HepG2 (cell line): ENCODE measurements at regions not wholly inside any gene's neighbourhood (a gene's known extent, or its start where the extent isn't known, plus 50 kb on each side); places are given as distances from the start of the nearest gene placed in this dataset.

Experiments used
- ATAC-seq: fragments of 200-7000 bp; cut with Tn5 transposase; 3 replicates; pipeline ENCODE4 v1.9.1; 2020; ENCODE audit warnings: mild to moderate bottlenecking, moderate library complexity
- BruUV-seq: library from RNA; stranded (reverse); fragments of 400-500 nt; replicated peaks from 2 replicates; lab custom pipeline; 2021; lab: Mats Ljungman, UMichigan
- CTCF ChIA-PET: fragments of 300-600 bp; formaldehyde crosslinking; extraction: SDS; loops from one replicate; lab custom pipeline; 2021; ENCODE audit warnings: low total read pairs, inconsistent platforms, low intra/inter-chr PET ratio; lab: Yijun Ruan, JAX
- POLR2A ChIA-PET: fragments of 350-600 bp; sonication (Branson Sonifier 250); formaldehyde crosslinking; loops from one replicate; lab custom pipeline; 2020; ENCODE audit warnings: antibody characterized with exemption, inconsistent platforms; lab: Yijun Ruan, JAX
- DNase-seq: peaks from one replicate; pipeline ENCODE4 v3.0.0-alpha.2; 2015; ENCODE audit warnings: low spot score
- FAIRE-seq: peaks from 3 replicates; lab custom pipeline; 2011; peaks lifted over from hg19 to GRCh38; lab: Jason Lieb, UNC
- H2AFZ ChIP-seq: one replicate; pipeline ENCODE4 v1.6.1; 2011; ENCODE audit warnings: low read length, inconsistent platforms
- H3K27ac ChIP-seq: fragments of 300-600 bp; 3 replicates; pipeline ENCODE4 v1.8.0; 2011; ENCODE audit warnings: mixed run types, mild to moderate bottlenecking, mixed read lengths, low read length, inconsistent platforms; ENCODE audit not compliant: insufficient read depth; ENCODE audit errors: extremely low read length
- H3K27me3 ChIP-seq, 2 experiments: fragments of 200-600 bp in 1 of 2; 2 replicates in 1 of 2; 3 replicates in 1 of 2; pipeline versions ENCODE4 v1.6.0 to v1.8.0; 2011; ENCODE audit warnings: low read length in 2 of 2, mild to moderate bottlenecking in 2 of 2, moderate library complexity in 2 of 2, inconsistent platforms in 1 of 2; ENCODE audit not compliant: insufficient read depth in 2 of 2, control insufficient read depth in 1 of 2
- H3K36me3 ChIP-seq, 2 experiments: fragments of 200-600 bp in 1 of 2; replicated peaks in 1 of 2; 2 replicates in 1 of 2; 3 replicates in 1 of 2; pipeline versions ENCODE4 v1.5.1 to v1.8.0; 2011; ENCODE audit warnings: low read length in 2 of 2, inconsistent platforms in 1 of 2; ENCODE audit not compliant: insufficient read depth in 2 of 2, control insufficient read depth in 1 of 2
- H3K4me1 ChIP-seq: 2 replicates; pipeline ENCODE4 v1.5.1; 2012; ENCODE audit warnings: low read length, inconsistent platforms; ENCODE audit not compliant: insufficient read depth
- H3K4me2 ChIP-seq: 2 replicates; pipeline ENCODE4 v1.6.0; 2011; ENCODE audit warnings: low read depth, low read length, inconsistent platforms
- H3K4me3 ChIP-seq, 3 experiments: fragments of 200-600 bp in 1 of 3; sonication (generic), shearing (Covaris generic) in 1 of 3; replicated peaks in 1 of 3; 2 replicates each; pipeline ENCODE4 v1.5.1; 2011 to 2016; ENCODE audit warnings: low read length in 3 of 3, inconsistent platforms in 2 of 3, low read depth in 2 of 3, mild to moderate bottlenecking in 2 of 3, control low read depth in 1 of 3, mixed read lengths in 1 of 3; ENCODE audit not compliant: insufficient read depth in 1 of 3
- H3K79me2 ChIP-seq: one replicate; pipeline ENCODE4 v1.6.1; 2011; ENCODE audit warnings: low read length, inconsistent platforms; ENCODE audit not compliant: insufficient read depth
- H3K9ac ChIP-seq: 2 replicates; pipeline ENCODE4 v1.6.0; 2011; ENCODE audit warnings: mild to moderate bottlenecking, low read depth, low read length, inconsistent platforms; ENCODE audit not compliant: insufficient read depth
- H3K9me3 ChIP-seq: 2 replicates; pipeline ENCODE4 v1.5.1; 2012; ENCODE audit warnings: mild to moderate bottlenecking, low read length
- H4K20me1 ChIP-seq: 2 replicates; pipeline ENCODE4 v1.6.0; 2011; ENCODE audit warnings: inconsistent platforms, mild to moderate bottlenecking, low read length, moderate library complexity; ENCODE audit not compliant: insufficient read depth
- AHDC1 ChIP-seq: sonication (generic); formaldehyde crosslinking; IDR thresholded peaks from 2 replicates; pipeline ENCODE4 v1.5.1; 2020; ENCODE audit warnings: mild to moderate bottlenecking, missing genetic modification reagents, borderline replicate concordance
- CCDC6 ChIP-seq: sonication (generic); formaldehyde crosslinking; IDR thresholded peaks from 2 replicates; pipeline ENCODE4 v1.8.1; 2022; ENCODE audit warnings: mild to moderate bottlenecking, missing genetic modification reagents, moderate library complexity
- KAT7 ChIP-seq: IDR thresholded peaks from 2 replicates; pipeline ENCODE4 v1.6.1; 2018; ENCODE audit warnings: borderline replicate concordance, missing compliant biosample characterization
- NFIC ChIP-seq: IDR thresholded peaks from 2 replicates; pipeline ENCODE4 v1.6.1; 2012; ENCODE audit warnings: mild to moderate bottlenecking, low read length, inconsistent platforms
- NKX3-1 ChIP-seq: sonication (generic); formaldehyde crosslinking; IDR thresholded peaks from 2 replicates; pipeline ENCODE4 v1.5.0; 2020; ENCODE audit warnings: missing genetic modification reagents
- PAXIP1 ChIP-seq: sonication (generic); formaldehyde crosslinking; conservative IDR thresholded peaks from 2 replicates; pipeline ENCODE4 v1.4.0; 2020; ENCODE audit warnings: mild to moderate bottlenecking, missing genetic modification reagents, moderate library complexity
- U2AF1 ChIP-seq: fragments of 200-400 bp; formaldehyde crosslinking; optimal IDR thresholded peaks from 2 replicates; pipeline ENCODE3; 2017; ENCODE audit warnings: mild to moderate bottlenecking, low read depth, low read length
- YEATS4 ChIP-seq: sonication (generic); formaldehyde crosslinking; IDR thresholded peaks from 2 replicates; pipeline ENCODE4 v1.4.0; 2020; ENCODE audit warnings: missing genetic modification reagents, borderline replicate concordance
- WGBS: methylation state at CpG from one replicate; pipeline ENCODE4 v1.1.6; 2017; ENCODE audit warnings: low lambda C conversion rate; 5-methylcytosine and 5-hydroxymethylcytosine counted together
- in situ Hi-C: cut with HindIII; loops from 2 replicates; pipeline ENCODE4 v1.10.0; 2017; ENCODE audit warnings: low pct_unique_long_range_greater_than_20kb; ENCODE audit not compliant: extremely low pct_ligation_motif_present
- intact Hi-C: fragments of 100-400 bp; cut with micrococcal nuclease; formaldehyde crosslinking; loops from one replicate; pipeline ENCODE4 v1.10.0; 2022; ENCODE audit not compliant: unreplicated experiment
- TF ChIP-seq, protein P1 (sequence below): sonication (generic); formaldehyde crosslinking; IDR thresholded peaks from 2 replicates; pipeline ENCODE4 v1.9.0; 2021; ENCODE audit warnings: missing genetic modification reagents, mild to moderate bottlenecking, borderline replicate concordance
- TF ChIP-seq, protein P2 (sequence below): sonication (generic); formaldehyde crosslinking; IDR thresholded peaks from 2 replicates; pipeline ENCODE4 v1.5.1; 2020; ENCODE audit warnings: mild to moderate bottlenecking, missing genetic modification reagents, moderate library complexity

DNA sequence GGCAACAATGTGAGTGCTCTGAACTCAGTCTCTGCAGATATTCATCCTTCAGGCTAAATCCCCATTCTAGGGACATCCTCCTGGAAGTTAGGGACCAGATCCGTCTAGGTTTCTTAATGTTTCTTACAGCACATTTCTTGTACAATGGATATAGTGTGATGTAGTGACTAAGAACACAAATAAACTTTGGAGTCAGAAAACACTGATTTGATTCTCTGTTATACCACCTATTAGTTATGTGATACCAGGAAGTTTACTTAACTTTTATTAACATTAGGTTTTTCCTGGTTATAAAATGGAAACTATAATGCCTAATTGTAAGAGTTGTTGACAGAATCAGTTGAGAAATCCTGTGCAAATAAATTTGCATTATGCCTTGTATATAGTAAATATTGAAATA lies 57.6 kb upstream of the KCNQ5 start:
- H3K4me1 ChIP-seq: no peaks in the 10 kb centered on the region
- no peaks in the 10 kb centered on the region for H3K79me2 ChIP-seq
- ChIA-PET POLR2A (no interaction called here), CTCF (no interaction called here)
- H3K9ac ChIP-seq: no peak overlapping the region
- ATAC-seq (no peak), FAIRE-seq (no peak), DNase-seq (no peak)
- no peaks in the 10 kb centered on the region for H3K9me3 ChIP-seq
- no TSS peak for BruUV-seq
- no peak overlapping the region for H3K4me3 ChIP-seq
- H4K20me1 ChIP-seq: no peaks in the 10 kb centered on the region
- intact Hi-C loops (no loop called here), in situ Hi-C loops (no loop called here)
- no peak overlapping the region for H2AFZ ChIP-seq
- no peaks in the 10 kb centered on the region for H3K36me3 ChIP-seq
- H3K27ac ChIP-seq: no peak overlapping the region
- no peaks in the 10 kb centered on the region for H3K27me3 ChIP-seq
- TF ChIP-seq PAXIP1 (no peak), NKX3-1 (CRISPR knock-in tag) (no peak), AHDC1 (CRISPR knock-in tag) (no peak), KAT7 (CRISPR knock-in tag) (no peak), YEATS4 (CRISPR knock-in tag) (no peak), CCDC6 (CRISPR knock-in tag) (no peak), NFIC (no peak), U2AF1 (no peak)
- TF ChIP-seq, protein P1, sequence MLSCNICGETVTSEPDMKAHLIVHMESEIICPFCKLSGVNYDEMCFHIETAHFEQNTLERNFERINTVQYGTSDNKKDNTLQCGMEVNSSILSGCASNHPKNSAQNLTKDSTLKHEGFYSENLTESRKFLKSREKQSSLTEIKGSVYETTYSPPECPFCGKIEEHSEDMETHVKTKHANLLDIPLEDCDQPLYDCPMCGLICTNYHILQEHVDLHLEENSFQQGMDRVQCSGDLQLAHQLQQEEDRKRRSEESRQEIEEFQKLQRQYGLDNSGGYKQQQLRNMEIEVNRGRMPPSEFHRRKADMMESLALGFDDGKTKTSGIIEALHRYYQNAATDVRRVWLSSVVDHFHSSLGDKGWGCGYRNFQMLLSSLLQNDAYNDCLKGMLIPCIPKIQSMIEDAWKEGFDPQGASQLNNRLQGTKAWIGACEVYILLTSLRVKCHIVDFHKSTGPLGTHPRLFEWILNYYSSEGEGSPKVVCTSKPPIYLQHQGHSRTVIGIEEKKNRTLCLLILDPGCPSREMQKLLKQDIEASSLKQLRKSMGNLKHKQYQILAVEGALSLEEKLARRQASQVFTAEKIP (CRISPR knock-in tag): no peak
- TF ChIP-seq, protein P2, sequence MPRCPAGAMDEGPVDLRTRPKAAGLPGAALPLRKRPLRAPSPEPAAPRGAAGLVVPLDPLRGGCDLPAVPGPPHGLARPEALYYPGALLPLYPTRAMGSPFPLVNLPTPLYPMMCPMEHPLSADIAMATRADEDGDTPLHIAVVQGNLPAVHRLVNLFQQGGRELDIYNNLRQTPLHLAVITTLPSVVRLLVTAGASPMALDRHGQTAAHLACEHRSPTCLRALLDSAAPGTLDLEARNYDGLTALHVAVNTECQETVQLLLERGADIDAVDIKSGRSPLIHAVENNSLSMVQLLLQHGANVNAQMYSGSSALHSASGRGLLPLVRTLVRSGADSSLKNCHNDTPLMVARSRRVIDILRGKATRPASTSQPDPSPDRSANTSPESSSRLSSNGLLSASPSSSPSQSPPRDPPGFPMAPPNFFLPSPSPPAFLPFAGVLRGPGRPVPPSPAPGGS (CRISPR knock-in tag): no peak
- WGBS: 0% methylated on average over 1 of the region's 1 CpG
- H3K4me2 ChIP-seq: no peak overlapping the region
